NCI-H2227 (cell line): ENCODE measurements at regions not wholly inside any gene's neighbourhood (a gene's known extent, or its start where the extent isn't known, plus 50 kb on each side); places are given as distances from the start of the nearest gene placed in this dataset.

Experiments
- DNase-seq: peaks from one replicate; lab custom pipeline; 2025; ENCODE audit not compliant: unreplicated experiment; lab: John Stamatoyannopoulos, UW

DNA sequence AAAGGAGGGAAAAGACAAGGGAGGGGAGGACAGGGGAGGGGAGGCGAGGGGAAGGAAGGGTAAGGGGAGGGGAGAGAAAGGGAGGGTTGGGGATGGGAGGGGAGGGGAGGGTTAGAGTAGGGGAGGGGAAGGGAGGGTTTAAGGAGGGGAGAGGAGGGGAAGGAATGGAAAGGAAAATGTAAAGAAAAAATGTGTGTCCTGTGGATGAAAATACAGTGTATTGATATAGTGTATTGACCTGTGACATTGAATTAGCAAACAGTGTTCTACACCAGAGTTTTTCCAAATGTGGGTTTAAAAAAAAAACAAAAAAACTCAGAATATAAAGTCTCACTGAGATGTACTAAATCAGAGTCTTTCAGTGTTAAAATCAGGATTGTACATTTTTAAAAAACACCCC is 1279.8 kb upstream of the ADGRL2 start:
- no peak for DNase-seq

DNA sequence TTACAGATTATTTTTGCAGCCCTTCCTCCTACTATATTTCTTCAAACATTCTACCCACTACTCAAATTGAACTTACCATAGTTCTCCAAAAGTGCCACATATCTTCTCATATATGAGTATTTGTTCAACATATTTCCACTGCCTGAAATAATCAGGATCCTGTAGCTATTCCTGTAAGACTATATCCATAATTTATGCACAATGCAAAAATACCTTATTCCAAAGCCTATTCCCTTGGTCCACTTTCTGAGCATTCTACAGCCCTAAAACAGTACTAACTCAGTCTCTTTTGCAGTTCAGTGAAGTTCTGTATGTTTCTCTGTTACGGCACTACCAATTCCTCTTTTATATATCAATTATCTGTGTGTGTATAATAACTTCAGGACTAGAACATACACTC is 1283.7 kb upstream of the ADGRL2 start:
- DNase-seq, result no peak

DNA sequence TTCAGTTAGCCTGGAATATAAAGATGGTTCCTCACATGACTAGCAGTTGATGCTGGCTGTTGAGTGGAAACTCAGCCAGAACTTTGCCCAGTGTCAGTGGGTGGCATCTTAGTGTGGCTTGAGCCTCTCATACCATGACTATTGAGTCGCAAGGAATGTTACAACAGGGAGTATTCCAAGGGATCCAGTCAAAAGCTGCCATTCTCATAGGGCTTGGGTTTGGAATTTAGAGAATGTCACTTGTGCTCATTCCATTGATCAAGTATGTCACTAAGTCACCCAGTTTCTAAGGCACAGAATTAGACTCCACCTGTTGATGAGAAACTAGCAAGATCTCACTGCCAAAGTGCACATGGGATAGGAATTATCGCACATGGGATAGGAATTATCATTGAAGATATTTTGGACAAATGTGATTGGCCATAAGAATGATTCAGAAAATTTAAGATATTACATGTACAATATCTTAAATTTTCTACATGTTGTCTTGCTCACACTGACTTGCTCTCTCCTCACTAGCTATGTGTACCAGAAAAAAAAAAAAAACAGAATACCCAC is 1290.7 kb upstream of the ADGRL2 start:
- DNase-seq, result no peak

DNA sequence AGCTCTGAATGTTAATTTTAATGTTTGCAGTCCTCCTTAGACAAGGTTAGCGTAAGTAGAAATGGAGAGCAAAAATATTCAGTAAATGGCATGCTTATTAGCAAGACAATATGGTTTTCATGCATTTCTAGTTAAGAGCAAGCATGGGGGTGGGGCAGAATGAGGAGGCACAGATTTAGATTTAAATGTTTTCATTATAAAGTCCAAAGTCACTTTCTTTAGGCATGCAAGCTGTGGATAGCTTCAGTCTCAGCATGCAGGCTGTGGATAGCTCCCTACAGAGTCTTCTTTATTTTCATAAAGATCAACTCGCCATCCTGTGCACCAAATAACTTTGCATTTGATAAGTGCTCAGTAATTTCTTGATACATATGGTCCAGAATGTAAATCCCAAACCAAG is 1294.5 kb upstream of the ADGRL2 start:
- no peak for DNase-seq

DNA sequence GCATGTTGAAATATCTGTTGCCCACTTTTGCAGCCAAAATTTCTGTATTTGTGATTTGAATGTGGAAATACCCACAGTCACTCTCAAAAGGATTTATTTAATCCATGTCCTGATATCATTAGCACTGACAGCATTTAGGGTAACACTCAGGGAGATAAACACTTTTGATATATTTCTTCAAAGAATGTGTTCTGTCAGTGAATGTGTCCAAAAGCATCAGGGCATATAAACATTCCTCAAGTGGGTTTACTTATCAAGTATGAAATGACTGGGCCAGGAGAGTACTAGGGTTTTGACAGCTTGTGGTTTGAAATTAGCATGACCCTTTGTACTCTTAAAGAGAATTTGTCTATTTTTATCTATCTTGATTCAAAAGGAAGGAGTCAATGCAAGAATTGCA is 1302.1 kb upstream of the ADGRL2 start:
- no peak for DNase-seq

DNA sequence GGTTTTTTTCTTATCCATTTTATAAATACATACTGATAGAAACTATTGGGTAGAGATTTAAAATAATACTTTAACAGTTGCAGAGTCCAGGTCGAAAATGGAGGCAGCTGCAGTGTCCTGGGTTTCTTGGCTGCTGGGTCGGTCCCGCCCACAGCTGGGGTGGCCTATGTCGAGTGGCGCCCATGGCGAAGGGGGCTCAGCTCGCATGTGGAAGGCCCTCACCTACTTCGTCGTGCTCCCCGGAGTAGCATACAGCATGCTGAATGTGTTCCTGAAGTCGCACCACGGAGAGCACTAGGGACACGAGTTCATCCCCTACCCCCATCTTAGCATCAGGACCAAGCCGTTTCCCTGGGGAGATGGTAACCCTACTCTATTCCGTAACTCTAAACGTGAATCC is 1304.9 kb upstream of the ADGRL2 start:
- no peak for DNase-seq

DNA sequence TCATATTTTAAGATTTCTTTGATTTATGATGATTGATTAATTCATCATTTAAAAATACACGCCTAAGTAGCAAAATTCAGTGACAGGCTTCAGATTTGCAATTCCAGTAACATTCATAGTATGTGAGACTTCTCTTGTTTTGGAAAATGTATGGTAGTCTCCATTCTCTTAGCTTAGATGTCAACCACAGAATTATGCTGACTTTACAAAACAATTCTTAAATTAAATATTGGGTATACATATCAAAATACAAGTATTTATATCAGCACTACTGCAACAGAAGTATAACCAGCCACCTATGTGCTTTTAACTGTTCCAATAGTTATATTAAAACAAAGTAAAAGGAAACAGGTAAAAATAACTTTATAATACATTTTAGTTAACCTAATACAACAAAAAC is 1328.6 kb upstream of the ADGRL2 start:
- no peak for DNase-seq

DNA sequence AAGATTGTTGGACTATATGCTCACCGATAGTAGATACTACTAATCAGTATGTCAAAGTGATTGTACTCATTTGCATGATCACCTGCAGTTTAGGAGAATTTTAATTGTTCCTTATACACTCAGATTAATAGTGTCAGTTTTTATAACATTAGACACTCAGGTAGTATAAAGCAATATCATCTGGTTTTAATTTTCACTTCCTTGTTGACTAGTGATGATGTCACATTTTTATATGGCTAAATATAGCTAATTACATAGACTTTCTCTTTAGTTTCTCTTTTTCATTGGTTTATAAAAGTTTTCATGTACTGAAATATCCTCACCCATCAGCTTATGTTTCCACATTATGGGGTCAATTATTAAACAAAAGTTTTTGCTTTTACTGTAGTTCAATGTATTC is 1332.4 kb upstream of the ADGRL2 start:
- DNase-seq, result no peak

DNA sequence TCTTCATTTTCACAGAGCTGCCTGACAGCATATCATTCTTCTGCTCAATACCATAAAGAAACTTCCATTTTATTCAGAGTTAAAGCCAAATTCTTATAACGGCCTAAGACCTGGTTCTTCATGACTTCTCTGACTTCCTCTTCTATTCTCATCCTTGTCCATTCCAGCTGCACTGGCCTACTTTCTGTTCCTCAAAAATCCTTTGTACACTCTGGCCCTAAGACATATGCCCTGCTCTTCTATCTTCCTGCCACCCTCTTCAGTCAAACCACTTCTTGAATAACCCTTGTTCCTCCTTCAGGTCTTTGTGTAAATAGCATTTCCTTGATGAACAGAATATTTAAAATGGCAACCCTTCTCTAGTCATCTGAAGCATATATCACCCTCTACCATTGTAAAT is 1338.7 kb upstream of the ADGRL2 start:
- DNase-seq, result no peak

DNA sequence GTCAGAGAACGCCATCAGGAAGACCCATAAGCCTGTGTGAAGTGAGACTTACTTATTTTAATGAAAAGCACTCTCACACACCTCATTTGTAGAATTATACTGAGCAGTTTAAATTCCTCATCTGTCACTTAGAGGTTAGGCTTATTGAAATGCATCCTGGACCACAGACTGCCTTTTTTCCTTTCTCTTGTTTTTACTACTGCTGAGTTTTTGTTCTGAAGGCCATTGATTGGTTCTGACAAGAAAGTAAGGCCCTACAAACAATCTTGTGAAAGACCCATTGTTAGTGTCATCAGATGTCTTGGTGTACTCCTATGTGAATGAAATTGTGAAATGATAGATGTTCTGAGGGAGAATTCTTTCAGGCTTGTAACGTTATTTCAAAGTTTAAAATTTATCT is 1343.3 kb upstream of the ADGRL2 start:
- no peak for DNase-seq

DNA sequence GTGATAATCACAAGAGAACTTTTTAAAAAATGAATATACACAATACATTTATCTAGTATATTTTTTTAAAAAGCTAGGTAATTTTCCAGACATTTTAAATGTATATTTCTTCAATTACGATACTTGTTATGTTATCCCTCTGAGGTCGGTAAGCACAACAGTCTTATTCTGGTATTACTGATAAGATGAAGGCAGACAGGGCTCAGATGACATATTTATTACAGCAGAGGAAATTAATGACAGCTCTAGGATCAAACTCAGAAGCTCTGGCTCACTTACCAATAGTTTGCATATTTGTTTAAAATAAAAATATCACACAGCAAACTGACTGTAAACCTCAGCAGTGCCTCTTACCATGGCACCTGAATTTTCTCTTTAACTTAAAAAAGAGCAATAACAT is 1347.0 kb upstream of the ADGRL2 start:
- DNase-seq, result no peak

DNA sequence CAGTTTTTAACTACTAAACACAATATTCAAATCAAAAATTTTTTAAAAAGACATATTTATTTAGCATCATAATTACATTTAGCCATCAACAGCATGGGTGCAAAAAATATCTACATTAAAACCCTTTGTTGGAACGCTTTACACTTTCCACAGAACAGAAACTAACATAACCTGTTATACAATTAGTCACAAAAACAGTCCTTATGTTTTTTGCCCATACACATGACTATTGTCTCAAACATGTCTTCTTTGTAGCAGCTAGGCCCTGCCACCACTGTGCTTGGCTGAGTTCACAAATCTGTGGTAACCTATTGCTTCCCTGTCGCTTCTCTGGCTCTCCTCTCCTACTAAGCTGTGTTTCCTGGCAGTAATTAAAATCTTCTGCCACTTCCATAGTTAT is 1350.0 kb upstream of the ADGRL2 start:
- no peak for DNase-seq

DNA sequence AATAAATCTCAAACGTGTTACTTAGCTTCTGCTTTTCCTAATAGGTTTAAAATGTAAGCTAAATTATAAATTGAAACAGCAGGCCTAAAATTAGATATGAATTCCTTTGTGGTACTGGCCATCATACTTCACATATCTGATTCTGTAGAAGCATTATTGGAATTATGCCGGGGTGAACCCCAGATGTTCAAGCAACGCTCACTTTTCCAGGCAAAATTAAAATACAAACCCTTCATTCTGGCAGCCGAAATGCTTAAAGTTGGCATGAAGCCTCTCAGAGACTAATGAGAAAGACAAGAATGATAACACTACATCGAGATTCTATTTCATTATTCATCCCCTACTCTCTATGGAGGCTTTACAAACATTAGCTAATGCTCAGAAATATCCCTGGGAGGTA is 1352.7 kb upstream of the ADGRL2 start:
- no peak for DNase-seq

DNA sequence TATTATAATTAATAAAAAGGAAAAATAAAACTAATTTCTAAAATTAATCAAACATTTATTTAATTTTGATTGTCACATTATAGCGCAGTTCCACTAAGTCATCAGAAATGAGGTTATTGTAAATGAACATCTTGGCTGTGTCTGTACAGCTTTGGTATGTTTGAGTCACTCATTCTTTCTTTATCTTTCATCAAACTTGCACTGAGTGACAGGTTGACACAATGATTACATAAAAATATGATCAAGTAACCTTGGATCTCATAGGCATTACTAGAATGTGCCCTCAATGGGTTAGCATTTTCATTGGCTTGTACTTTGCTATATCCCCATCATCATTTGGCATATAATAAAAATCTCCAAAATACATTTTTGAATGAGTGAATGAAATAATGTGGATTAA is 1353.2 kb upstream of the ADGRL2 start:
- no peak for DNase-seq

DNA sequence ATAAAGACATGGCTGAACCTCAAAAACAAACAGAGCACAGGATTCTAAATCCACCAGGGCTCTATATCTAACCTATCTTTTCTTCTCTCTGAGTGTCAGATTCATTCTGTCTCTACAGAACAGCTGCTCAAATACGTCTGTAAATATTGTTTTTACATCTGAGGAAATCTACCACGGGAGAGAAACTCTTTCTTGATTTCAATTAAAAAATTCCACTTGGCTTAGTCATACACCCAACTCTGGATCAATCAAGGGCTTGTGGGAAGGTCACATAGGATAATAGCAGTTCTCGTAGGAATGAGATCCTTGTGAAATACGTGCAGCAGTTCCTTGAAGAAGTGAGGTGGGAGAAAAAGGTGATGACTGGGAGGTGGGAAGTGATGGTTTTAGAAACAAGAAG is 1355.7 kb upstream of the ADGRL2 start:
- DNase-seq, result no peak

DNA sequence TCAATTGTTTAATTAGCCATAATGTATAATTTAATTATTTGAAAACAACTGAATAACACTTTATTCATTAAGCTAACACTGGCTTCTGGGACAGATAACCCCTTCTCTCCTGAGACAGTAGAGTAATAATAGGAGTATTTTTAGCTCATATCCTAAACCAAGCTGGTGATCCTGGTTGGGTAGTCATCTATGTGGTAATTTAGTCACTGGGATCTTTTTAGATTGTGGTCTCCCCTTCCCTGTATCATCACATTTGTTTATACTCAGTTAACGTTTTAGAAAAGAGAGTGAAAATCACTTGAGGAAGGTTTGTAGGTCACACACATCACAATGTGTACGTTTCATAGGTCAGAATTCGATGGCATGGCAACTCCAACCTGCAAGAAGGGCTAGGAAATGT is 1356.6 kb upstream of the ADGRL2 start:
- DNase-seq, result no peak

DNA sequence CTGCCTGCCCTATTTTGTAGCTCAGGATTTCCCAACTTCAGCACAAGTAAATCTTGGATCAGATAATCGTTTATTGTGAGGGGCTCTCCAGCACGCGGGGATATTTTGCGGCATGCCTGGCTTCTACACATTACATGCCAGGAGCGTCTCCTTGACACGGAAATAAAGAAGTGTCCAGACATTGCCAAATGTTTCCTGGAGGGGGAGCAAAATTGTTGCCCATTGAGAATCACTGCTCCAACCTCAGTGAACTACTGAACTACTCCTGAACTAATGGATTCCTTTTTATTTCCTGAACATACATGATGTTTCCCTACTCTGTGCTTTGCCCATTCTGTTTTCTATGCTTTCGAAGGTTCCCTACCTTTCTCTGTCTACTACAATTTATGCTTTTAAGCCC is 1359.1 kb upstream of the ADGRL2 start:
- DNase-seq, result no peak

DNA sequence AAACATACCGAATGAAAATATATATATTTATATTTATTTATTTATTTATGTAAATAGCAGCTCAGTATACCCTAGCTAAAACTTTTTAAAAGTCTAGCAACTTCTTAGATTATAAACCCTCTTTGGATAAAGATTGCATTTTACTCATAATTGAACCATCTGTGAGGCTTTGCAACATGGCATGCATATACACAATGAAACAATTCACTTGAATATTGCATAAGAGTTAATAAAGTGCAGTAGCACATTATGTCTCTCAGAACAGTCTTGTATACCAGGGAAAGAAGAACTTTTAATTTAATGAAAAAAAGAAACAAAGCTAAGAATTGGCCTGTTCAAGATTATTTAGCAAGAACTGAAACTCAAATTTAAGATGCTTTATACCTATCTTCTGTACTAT is 1363.9 kb upstream of the ADGRL2 start:
- DNase-seq, result no peak

DNA sequence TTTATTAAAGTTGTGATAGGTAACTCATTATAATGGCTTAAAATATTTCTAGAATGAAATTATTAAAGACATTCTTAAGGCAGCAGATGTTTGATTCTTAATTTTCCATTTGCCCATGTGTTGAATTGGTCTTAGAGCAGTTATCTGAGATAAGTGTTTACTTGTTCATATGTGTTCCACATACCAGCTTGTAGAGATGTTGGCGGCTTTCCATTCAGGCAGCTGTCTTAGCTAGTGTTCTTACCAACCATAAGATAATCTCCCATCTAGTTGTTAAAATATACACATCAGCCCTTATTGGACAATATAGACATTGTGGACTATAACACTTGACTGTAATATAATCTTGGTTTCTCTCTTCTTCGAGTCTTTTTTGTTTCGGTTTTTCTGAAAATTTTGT is 1372.9 kb upstream of the ADGRL2 start:
- no peak for DNase-seq

DNA sequence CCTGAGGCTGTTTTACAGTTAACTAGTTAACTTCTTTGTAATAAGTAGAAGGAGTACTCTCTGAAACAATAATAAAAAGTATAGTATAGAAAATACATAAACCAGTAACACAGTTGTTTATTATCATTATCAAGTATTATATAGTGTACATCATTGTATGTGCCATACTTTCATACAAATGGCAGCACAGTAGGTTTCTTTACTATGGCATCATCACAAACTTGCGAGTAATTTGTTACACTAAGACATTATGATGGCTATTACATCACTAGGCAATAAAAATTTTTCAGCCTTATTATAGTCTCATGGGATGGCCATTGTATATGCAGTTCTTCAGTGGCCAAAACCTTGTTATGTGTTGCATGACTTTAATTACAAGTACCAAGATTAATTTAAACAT is 1376.5 kb upstream of the ADGRL2 start:
- no peak for DNase-seq

DNA sequence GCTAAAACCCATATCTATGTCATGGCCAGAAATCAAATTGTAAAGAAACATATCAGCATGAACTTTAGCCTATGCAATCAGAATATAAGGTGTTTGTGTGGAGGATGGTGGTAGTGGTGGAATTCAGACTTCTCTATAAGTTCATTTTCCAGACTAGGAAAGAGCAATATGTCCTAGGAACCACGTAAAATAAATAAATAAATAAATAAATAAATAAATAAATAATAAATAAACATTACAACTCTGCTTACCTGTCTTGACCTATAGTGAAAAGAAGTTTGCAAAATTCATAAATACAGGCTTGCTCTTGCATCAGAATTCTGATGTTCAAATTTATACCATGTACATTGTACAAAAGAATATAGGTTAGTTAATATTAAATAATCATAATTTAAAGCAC is 1382.6 kb upstream of the ADGRL2 start:
- DNase-seq, result no peak

DNA sequence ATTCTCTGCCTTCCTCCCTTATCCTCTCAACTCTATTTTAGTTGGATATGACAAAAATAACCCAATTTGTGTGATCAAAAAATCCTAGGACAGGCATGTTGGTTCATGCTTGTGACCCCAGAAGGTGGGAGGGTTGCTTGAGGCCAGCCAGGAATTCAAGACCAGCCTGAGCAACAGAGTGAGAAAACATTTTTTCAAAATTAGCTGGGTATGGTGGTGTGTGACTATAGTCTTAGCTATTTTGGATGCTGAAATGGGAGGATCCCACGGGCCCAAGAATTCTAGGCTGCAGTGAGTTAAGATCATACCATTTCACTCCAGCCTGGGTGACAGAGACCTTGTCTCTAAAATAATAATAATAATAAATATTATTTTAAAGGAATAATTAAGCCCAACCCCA is 1383.1 kb upstream of the ADGRL2 start:
- no peak for DNase-seq

DNA sequence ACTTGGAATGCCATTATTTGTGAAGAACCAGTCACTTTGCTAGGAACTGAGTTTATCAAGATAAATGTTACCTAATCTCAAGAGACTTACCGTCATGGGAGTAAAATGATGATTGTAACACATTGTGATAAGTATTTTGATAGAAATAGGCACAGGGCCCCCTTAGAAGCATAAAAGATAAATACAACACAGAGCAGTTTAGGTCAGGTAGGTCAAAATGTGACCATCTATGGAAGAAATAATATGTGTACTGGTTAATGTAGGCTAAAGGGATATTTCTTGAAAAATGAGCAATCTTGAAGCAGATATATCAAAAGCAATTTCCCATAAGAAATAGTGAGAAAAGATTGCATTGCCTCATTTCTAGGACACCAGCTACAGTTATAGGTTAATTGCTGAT is 1386.8 kb upstream of the ADGRL2 start:
- no peak for DNase-seq

DNA sequence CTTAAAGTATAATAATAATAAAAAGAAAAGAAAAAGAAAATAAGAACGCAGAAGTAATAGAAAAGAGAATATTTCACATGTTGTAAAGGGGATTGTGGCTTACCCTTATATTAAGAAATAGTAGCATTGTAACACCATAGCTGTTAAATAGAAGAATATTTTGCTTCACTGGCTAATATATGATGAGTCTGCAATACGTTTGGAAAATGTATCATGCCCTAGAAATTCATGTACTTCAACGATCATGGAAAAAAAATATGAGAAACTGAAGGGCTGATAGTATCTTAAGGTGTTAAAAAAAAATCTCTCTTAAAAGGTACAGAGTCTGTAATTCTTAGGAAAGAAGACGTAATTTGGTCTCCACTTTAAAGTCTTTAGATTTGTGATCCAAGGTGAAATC is 1390.5 kb upstream of the ADGRL2 start:
- DNase-seq, result no peak
